ENCODE measurements at regions not wholly inside any gene's neighbourhood (a gene's known extent, or its start where the extent isn't known, plus 50 kb on each side); places are given as distances from the start of the nearest gene placed in this dataset.

GRCh38 chr7:84654273-84654672, 459.7 kb upstream of the SEMA3A start:
- TF ChIP-seq TAF1 (IDR thresholded peaks at IDR 0.05; ENCODE audit: borderline replicate concordance, insufficient read depth, low read length) (no peak), REST (IDR thresholded peaks at IDR 0.05; ENCODE audit: insufficient read depth in 1 of 2, low read depth in 2 of 2, low read length in 2 of 2) (no peak), POLR2AphosphoS5 (IDR thresholded peaks at IDR 0.05; ENCODE audit: low read depth, low read length) (no peak), SIN3A (IDR thresholded peaks at IDR 0.05; ENCODE audit: borderline replicate concordance, insufficient read depth, low read length) (no peak)

All from PFSK-1 (cell line).